Osteocyte (in vitro differentiated cells): ENCODE measurements at regions not wholly inside any gene's neighbourhood (a gene's known extent, or its start where the extent isn't known, plus 50 kb on each side); places are given as distances from the start of the nearest gene placed in this dataset.

ENCODE experiments used
- DNase-seq: peaks from one replicate; pipeline ENCODE4 v3.0.0; 2021; ENCODE audit warnings: mixed read lengths; ENCODE audit not compliant: unreplicated experiment; ENCODE audit errors: extremely low spot score
- H3K27ac Mint-ChIP-seq: one replicate; pipeline ENCODE4 v1.8.0; 2021; ENCODE audit warnings: mild to moderate bottlenecking, mixed read lengths; ENCODE audit not compliant: unreplicated experiment
- H3K27me3 Mint-ChIP-seq: one replicate; pipeline ENCODE4 v1.8.0; 2021; ENCODE audit warnings: mixed read lengths; ENCODE audit not compliant: unreplicated experiment
- H3K36me3 Mint-ChIP-seq: one replicate; pipeline ENCODE4 v1.8.0; 2021; ENCODE audit warnings: mixed read lengths; ENCODE audit not compliant: unreplicated experiment
- H3K4me1 Mint-ChIP-seq: one replicate; pipeline ENCODE4 v1.8.0; 2021; ENCODE audit warnings: mixed read lengths; ENCODE audit not compliant: unreplicated experiment
- H3K4me3 Mint-ChIP-seq: one replicate; pipeline ENCODE4 v1.8.0; 2021; ENCODE audit warnings: mild to moderate bottlenecking, moderate library complexity, mixed read lengths; ENCODE audit not compliant: unreplicated experiment
- H3K9me3 Mint-ChIP-seq: one replicate; pipeline ENCODE4 v1.8.0; 2021; ENCODE audit warnings: mixed read lengths; ENCODE audit not compliant: unreplicated experiment
- CTCF ChIP-seq: fragments of 200-600 bp; sonication (generic); IDR thresholded peaks from 2 replicates; pipeline ENCODE4 v1.5.0; 2021; ENCODE audit warnings: antibody characterized with exemption, mild to moderate bottlenecking, moderate library complexity

GRCh38 chr9:100852088-100852487, 176.4 kb upstream of the PLPPR1 start:
- Mint-ChIP-seq H3K4me3 (no peak overlapping the region), H3K4me1 (no peaks in the 10 kb centered on the region), H3K9me3 (no peaks in the 10 kb centered on the region), H3K36me3 (no peaks in the 10 kb centered on the region), H3K27ac (no peak overlapping the region), H3K27me3 (no peaks in the 10 kb centered on the region)
- DNase-seq: no peak
- no peak for TF ChIP-seq CTCF

- no peak for DNase-seq
- H3K4me1 Mint-ChIP-seq: no peaks in the 10 kb centered on the region
- no peak overlapping the region for H3K4me3 Mint-ChIP-seq
- H3K9me3 Mint-ChIP-seq: peaks cover 18% of the 10 kb centered on the region
- no peak overlapping the region for H3K27ac Mint-ChIP-seq
- no peaks in the 10 kb centered on the region for H3K27me3 Mint-ChIP-seq
- no peak for TF ChIP-seq CTCF
- no peaks in the 10 kb centered on the region for H3K36me3 Mint-ChIP-seq
These were observed 172.3 kb upstream of the PLPPR1 start for GRCh38 chr9:100856238-100856637.

GRCh38 chr9:100865111-100865510, 163.4 kb upstream of the PLPPR1 start:
- Mint-ChIP-seq H3K36me3 (no peaks in the 10 kb centered on the region), H3K4me3 (no peak overlapping the region), H3K4me1 (no peaks in the 10 kb centered on the region), H3K27me3 (no peaks in the 10 kb centered on the region), H3K9me3 (peaks cover 11% of the 10 kb centered on the region), H3K27ac (no peak overlapping the region)
- DNase-seq: no peak
- TF ChIP-seq CTCF: no peak

GRCh38 chr9:100865648-100866047, 162.9 kb upstream of the PLPPR1 start:
- H3K9me3 Mint-ChIP-seq: peaks cover 7% of the 10 kb centered on the region
- no peak overlapping the region for H3K27ac Mint-ChIP-seq
- no peaks in the 10 kb centered on the region for H3K36me3 Mint-ChIP-seq

GRCh38 chr9:100869326-100869725, 159.2 kb upstream of the PLPPR1 start:
- Mint-ChIP-seq H3K36me3 (no peaks in the 10 kb centered on the region), H3K27me3 (no peaks in the 10 kb centered on the region), H3K4me3 (no peak overlapping the region), H3K4me1 (no peaks in the 10 kb centered on the region), H3K9me3 (no peaks in the 10 kb centered on the region), H3K27ac (no peak overlapping the region)
- no peak for DNase-seq
- no peak for TF ChIP-seq CTCF

More at GRCh38 chr9:100865648-100866047, 162.9 kb upstream of the PLPPR1 start:
- Mint-ChIP-seq H3K4me3 (no peak overlapping the region), H3K27me3 (no peaks in the 10 kb centered on the region), H3K4me1 (no peaks in the 10 kb centered on the region)
- DNase-seq: no peak
- no peak for TF ChIP-seq CTCF
